AG04450 (cell line): ENCODE measurements at regions not wholly inside any gene's neighbourhood (a gene's known extent, or its start where the extent isn't known, plus 50 kb on each side); places are given as distances from the start of the nearest gene placed in this dataset.

Experiments used
- CTCF ChIA-PET: fragments of 300-600, 350-600 bp; formaldehyde crosslinking; extraction: SDS; loops from one replicate; lab custom pipeline; 2022; ENCODE audit warnings: antibody characterized with exemption, inconsistent platforms; lab: Charles Lee
- POLR2A ChIA-PET: fragments of 350-600 bp; formaldehyde crosslinking; extraction: SDS; loops from one replicate; lab custom pipeline; 2021; ENCODE audit warnings: antibody characterized with exemption, inconsistent platforms; lab: Yijun Ruan, JAX
- DNase-seq: peaks from one replicate; pipeline ENCODE4 v3.0.0-alpha.2; 2011; ENCODE audit warnings: low read depth, low spot score
- H3K27ac ChIP-seq: one replicate; pipeline ENCODE4 v1.5.1; 2012; ENCODE audit warnings: low read depth, low read length, control low read depth
- H3K27me3 ChIP-seq: one replicate; pipeline ENCODE4 v1.6.0; 2012; ENCODE audit warnings: low read length; ENCODE audit not compliant: control insufficient read depth, insufficient read depth
- H3K4me3 ChIP-seq: 2 replicates; pipeline ENCODE4 v1.5.1; 2011; ENCODE audit warnings: mild to moderate bottlenecking, low read depth, low read length, control low read depth
- H3K9me3 ChIP-seq: 2 replicates; pipeline ENCODE4 v1.5.1; 2012; ENCODE audit warnings: low read length; ENCODE audit not compliant: control insufficient read depth, insufficient read depth
- TF ChIP-seq, protein P1 (sequence below): IDR thresholded peaks from 2 replicates; pipeline ENCODE4 v1.5.1; 2011; ENCODE audit warnings: low read depth, low read length, control low read depth, inconsistent platforms

DNA sequence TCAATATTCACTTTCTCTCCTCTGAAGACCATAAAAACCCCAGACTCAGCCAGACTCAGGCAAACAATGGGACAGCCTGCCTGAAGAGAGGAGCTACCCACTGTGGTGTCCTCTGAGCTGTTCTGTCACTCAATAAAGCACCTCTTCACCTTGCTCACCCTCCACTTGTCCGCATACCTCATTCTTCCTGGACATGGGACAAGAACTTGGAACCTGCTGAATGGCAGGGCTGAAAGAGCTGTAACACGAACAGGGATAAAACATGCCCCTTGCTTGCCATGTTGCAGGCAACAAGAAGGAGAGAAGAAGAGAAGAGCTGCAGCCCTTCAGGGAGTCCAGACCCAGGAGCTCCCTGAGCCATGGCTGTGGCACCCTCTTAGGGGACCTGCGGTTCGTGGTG, 86.8 kb upstream of the SEMA6A start:
- DNase-seq, result no peak
- Histone ChIP-seq H3K27me3 (no peaks in the 10 kb centered on the region), H3K27ac (no peak overlapping the region), H3K4me3 (no peak overlapping the region), H3K9me3 (peaks cover 10% of the 10 kb centered on the region)
- TF ChIP-seq, protein P1, sequence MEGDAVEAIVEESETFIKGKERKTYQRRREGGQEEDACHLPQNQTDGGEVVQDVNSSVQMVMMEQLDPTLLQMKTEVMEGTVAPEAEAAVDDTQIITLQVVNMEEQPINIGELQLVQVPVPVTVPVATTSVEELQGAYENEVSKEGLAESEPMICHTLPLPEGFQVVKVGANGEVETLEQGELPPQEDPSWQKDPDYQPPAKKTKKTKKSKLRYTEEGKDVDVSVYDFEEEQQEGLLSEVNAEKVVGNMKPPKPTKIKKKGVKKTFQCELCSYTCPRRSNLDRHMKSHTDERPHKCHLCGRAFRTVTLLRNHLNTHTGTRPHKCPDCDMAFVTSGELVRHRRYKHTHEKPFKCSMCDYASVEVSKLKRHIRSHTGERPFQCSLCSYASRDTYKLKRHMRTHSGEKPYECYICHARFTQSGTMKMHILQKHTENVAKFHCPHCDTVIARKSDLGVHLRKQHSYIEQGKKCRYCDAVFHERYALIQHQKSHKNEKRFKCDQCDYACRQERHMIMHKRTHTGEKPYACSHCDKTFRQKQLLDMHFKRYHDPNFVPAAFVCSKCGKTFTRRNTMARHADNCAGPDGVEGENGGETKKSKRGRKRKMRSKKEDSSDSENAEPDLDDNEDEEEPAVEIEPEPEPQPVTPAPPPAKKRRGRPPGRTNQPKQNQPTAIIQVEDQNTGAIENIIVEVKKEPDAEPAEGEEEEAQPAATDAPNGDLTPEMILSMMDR, result no peak
- ChIA-PET POLR2A (no interaction called here), CTCF (no interaction called here)

DNA sequence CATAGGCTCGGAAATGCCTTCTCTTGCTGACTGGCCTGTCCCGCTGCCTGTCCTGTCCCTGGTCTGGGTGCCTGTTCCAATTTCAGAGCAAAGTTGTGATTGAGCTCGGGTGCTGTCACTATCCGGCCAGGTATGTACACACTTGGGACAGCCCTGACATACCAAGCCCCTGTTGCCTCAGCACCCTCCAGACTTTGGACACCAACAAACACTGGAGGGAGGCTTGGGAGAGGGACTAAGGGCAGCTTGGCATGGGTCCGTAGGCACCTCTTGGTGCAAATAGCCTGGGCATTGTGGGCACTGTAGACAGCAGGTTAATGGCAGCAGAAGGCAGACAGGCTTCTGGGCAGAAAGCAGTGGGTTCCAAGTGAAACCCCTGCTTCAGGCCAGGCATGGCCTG, 86.3 kb upstream of the SEMA6A start:
- CTCF ChIA-PET, result no interaction called here
- Histone ChIP-seq H3K27me3 (no peaks in the 10 kb centered on the region), H3K4me3 (no peak overlapping the region), H3K27ac (no peak overlapping the region), H3K9me3 (peaks cover 10% of the 10 kb centered on the region)
- no peak for DNase-seq
- TF ChIP-seq, protein P1, result no peak
- POLR2A ChIA-PET, result no interaction called here

DNA sequence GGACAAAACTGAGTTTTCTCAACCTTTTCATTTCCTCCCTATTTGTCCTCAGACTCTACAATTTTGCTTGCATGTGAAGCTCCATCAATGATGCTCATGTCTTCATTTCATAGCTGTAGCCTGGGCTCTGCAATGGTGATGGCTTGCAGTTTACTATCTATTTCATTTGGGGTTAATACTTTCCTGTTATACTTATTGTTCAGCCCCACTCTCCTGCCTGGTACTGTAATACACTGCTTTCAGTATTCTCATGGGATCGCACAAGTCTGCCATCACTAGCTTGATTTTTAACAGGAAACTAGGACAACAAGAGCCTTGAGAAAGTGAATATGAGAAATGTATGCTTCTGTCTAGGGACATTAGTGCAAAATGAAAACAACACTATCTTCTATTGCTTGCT, 84.2 kb upstream of the SEMA6A start:
- ChIA-PET CTCF (no interaction called here), POLR2A (no interaction called here)
- no peak overlapping the region for H3K4me3 ChIP-seq
- TF ChIP-seq, protein P1, result no peak
- H3K27ac ChIP-seq, result no peak overlapping the region
- no peaks in the 10 kb centered on the region for H3K27me3 ChIP-seq
- no peak for DNase-seq
- peaks cover 10% of the 10 kb centered on the region for H3K9me3 ChIP-seq

DNA sequence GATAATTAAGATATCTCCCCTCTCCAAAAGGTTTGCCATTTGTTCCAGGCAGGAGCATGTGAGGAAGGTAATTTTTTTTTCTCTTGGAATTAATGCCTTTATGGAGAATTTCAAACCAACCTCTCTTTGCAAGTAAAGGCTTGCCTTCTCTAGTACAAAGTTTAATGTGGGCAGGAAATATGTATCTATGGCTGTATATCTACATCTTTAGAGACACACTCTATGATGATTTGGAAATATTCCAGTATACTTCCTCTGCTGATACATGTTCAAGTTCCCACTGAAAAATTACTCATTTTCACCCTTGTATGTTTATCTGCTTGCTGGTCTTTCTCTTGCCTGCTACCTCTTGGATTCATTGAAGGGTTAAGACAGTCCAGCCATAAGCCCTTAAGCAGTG, 83.5 kb upstream of the SEMA6A start:
- DNase-seq, result no peak

DNA sequence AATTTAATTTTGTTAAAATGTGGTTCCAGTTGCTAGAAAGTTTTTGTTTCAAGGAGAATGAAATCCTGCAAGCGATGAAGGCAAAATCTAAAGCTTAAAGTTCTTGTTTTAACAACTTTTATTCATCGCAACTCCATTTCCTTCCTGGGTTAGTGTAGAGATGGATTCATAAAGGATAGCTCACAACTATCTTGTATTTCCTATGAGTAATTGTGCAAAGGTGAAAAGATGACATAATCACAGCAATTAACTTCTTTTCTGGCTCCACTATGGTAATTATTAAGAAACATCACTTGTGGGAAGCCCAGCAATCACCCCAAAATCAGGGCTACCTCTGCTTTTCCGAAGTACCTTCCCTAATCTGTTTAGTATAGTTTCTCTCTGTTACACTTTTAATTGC, 80.8 kb upstream of the SEMA6A start:
- TF ChIP-seq, protein P1, result no peak
- CTCF ChIA-PET, result no interaction called here
- no peaks in the 10 kb centered on the region for H3K27me3 ChIP-seq
- no peak overlapping the region for H3K4me3 ChIP-seq
- POLR2A ChIA-PET, result no interaction called here
- no peak overlapping the region for H3K27ac ChIP-seq
- peaks cover under 1% of the 10 kb centered on the region; the same call in 1 of the 2 replicates for H3K9me3 ChIP-seq
- no peak for DNase-seq

More for the DNA sequence above, 83.5 kb upstream of the SEMA6A start:
- CTCF ChIA-PET, result no interaction called here
- POLR2A ChIA-PET, result no interaction called here
- TF ChIP-seq, protein P1, result no peak
- Histone ChIP-seq H3K4me3 (no peak overlapping the region), H3K27ac (no peak overlapping the region), H3K9me3 (peaks cover 10% of the 10 kb centered on the region), H3K27me3 (no peaks in the 10 kb centered on the region)
